HEK293 (cell line): ENCODE measurements at regions not wholly inside any gene's neighbourhood (a gene's known extent, or its start where the extent isn't known, plus 50 kb on each side); places are given as distances from the start of the nearest gene placed in this dataset.

Source experiments
- ZNF24 ChIP-seq: fragments of 450-650 bp; formaldehyde crosslinking; IDR thresholded peaks from 2 replicates; pipeline ENCODE4 v1.5.1; 2016; ENCODE audit warnings: missing biosample characterization, missing genetic modification characterization
- ZNF585B ChIP-seq: fragments of 450-650 bp; formaldehyde crosslinking; IDR thresholded peaks from 2 replicates; pipeline ENCODE4 v1.5.1; 2016; ENCODE audit warnings: missing biosample characterization, missing genetic modification characterization
- TF ChIP-seq, protein P1 (sequence below): fragments of 450-650 bp; formaldehyde crosslinking; IDR thresholded peaks from 2 replicates; pipeline ENCODE4 v1.5.1; 2016; ENCODE audit warnings: missing biosample characterization, missing genetic modification characterization, borderline replicate concordance
- TF ChIP-seq, protein P2 (sequence below): fragments of 450-650 bp; formaldehyde crosslinking; IDR thresholded peaks from 2 replicates; pipeline ENCODE4 v1.5.1; 2016; ENCODE audit warnings: missing biosample characterization, missing genetic modification characterization

DNA sequence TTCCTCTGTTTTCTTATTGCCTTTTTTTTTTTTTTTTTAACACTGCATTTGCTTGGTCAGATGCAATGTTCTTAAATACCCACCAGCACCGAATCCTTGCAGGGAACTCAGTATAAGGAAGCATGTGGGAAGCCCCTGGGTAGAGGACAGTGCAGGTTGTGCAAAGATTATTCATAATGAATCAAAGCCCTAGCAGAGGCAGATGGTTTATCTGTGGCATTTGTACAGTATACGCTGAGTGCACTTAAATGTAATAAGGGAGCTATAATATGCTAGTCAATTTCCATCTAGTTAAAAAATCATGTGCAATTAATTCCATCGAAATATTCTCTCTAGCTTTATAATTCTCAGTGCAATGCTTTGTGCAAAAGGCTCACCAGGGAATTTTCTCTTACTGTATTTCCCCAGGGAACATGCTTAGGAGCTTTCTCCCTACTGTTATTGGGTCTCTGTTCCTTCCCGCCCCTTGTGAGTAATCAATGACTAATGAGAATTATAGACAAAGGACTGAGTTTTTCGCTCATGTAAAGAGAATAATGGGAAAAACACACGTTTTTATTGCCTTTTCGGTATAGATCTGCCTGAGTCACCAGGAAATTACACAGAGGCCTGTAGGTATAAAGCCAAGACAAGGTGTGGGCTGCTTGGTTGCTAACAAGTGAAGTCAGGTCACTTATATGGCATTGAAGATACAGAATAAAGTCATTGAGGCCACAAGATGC lies 1214.3 kb upstream of the TMEM132C start:
- TF ChIP-seq ZNF24 (tag by site-specific recombination) (no peak), ZNF585B (tag by site-specific recombination) (no peak)
- TF ChIP-seq, protein P1, sequence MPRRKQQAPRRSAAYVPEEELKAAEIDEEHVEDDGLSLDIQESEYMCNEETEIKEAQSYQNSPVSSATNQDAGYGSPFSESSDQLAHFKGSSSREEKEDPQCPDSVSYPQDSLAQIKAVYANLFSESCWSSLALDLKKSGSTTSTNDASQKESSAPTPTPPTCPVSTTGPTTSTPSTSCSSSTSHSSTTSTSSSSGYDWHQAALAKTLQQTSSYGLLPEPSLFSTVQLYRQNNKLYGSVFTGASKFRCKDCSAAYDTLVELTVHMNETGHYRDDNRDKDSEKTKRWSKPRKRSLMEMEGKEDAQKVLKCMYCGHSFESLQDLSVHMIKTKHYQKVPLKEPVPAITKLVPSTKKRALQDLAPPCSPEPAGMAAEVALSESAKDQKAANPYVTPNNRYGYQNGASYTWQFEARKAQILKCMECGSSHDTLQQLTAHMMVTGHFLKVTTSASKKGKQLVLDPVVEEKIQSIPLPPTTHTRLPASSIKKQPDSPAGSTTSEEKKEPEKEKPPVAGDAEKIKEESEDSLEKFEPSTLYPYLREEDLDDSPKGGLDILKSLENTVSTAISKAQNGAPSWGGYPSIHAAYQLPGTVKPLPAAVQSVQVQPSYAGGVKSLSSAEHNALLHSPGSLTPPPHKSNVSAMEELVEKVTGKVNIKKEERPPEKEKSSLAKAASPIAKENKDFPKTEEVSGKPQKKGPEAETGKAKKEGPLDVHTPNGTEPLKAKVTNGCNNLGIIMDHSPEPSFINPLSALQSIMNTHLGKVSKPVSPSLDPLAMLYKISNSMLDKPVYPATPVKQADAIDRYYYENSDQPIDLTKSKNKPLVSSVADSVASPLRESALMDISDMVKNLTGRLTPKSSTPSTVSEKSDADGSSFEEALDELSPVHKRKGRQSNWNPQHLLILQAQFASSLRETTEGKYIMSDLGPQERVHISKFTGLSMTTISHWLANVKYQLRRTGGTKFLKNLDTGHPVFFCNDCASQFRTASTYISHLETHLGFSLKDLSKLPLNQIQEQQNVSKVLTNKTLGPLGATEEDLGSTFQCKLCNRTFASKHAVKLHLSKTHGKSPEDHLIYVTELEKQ (tag by site-specific recombination), result no peak
- TF ChIP-seq, protein P2, sequence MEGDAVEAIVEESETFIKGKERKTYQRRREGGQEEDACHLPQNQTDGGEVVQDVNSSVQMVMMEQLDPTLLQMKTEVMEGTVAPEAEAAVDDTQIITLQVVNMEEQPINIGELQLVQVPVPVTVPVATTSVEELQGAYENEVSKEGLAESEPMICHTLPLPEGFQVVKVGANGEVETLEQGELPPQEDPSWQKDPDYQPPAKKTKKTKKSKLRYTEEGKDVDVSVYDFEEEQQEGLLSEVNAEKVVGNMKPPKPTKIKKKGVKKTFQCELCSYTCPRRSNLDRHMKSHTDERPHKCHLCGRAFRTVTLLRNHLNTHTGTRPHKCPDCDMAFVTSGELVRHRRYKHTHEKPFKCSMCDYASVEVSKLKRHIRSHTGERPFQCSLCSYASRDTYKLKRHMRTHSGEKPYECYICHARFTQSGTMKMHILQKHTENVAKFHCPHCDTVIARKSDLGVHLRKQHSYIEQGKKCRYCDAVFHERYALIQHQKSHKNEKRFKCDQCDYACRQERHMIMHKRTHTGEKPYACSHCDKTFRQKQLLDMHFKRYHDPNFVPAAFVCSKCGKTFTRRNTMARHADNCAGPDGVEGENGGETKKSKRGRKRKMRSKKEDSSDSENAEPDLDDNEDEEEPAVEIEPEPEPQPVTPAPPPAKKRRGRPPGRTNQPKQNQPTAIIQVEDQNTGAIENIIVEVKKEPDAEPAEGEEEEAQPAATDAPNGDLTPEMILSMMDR, result no peak
